Calu3 (cell line): ENCODE measurements at regions not wholly inside any gene's neighbourhood (a gene's known extent, or its start where the extent isn't known, plus 50 kb on each side); places are given as distances from the start of the nearest gene placed in this dataset.

ENCODE experiments used
- BruUV-seq: library from RNA; stranded (reverse); fragments of 400-500 nt; replicated peaks from 2 replicates; lab custom pipeline; 2021; lab: Mats Ljungman, UMichigan
- CTCF ChIA-PET: fragments of 300-600 bp; sonication (Branson Sonifier 250); formaldehyde crosslinking; loops from one replicate; lab custom pipeline; 2022; ENCODE audit warnings: antibody characterized with exemption; lab: Charles Lee
- DNase-seq: peaks from one replicate; pipeline ENCODE4 v3.0.0; 2022
- H3K27ac Mint-ChIP-seq: one replicate; pipeline ENCODE4 v1.8.0; 2022; ENCODE audit warnings: mixed read lengths; ENCODE audit not compliant: unreplicated experiment
- H3K27me3 Mint-ChIP-seq: one replicate; pipeline ENCODE4 v1.8.0; 2022; ENCODE audit warnings: mixed read lengths; ENCODE audit not compliant: unreplicated experiment
- H3K36me3 Mint-ChIP-seq: one replicate; pipeline ENCODE4 v1.8.0; 2022; ENCODE audit warnings: mild to moderate bottlenecking, moderate library complexity, mixed read lengths; ENCODE audit not compliant: insufficient read depth, unreplicated experiment
- H3K4me1 Mint-ChIP-seq: one replicate; pipeline ENCODE4 v1.8.0; 2022; ENCODE audit warnings: mild to moderate bottlenecking, low read depth, mixed read lengths; ENCODE audit not compliant: unreplicated experiment
- H3K4me3 Mint-ChIP-seq: one replicate; pipeline ENCODE4 v1.8.0; 2022; ENCODE audit warnings: mild to moderate bottlenecking, low read depth, moderate library complexity, mixed read lengths; ENCODE audit not compliant: unreplicated experiment
- H3K9me3 Mint-ChIP-seq: one replicate; pipeline ENCODE4 v1.8.0; 2022; ENCODE audit warnings: low read depth, mixed read lengths; ENCODE audit not compliant: unreplicated experiment
- CTCF ChIP-seq: fragments of 200-600 bp; IDR thresholded peaks from one replicate; pipeline ENCODE4 v1.8.0; 2022; ENCODE audit warnings: antibody characterized with exemption; ENCODE audit not compliant: unreplicated experiment
- intact Hi-C: fragments of 100-400 bp; cut with micrococcal nuclease; formaldehyde crosslinking; loops from one replicate; pipeline ENCODE4 v1.10.0; 2022; ENCODE audit not compliant: unreplicated experiment

DNA sequence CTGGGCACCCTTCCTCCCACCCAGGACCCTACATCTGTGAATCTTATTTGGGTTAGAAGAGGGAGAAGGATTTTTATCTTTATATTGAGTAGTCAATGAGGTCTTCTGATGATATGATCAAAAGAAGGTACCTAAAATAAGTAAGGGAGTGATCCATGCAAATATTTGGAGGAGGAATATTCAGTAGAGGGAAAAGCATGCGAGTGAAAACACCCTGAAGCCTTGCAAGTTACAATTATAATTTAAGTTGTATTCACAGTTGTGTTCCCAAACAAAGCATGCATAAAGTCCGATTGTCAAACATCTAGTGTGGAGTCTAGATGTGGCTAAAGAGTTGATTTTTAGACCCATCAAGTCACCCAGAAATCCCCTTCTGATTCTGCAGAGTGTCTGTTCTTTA is 530.2 kb upstream of the ZEB2 start:
- H3K4me1 Mint-ChIP-seq, result no peaks in the 10 kb centered on the region
- no peak overlapping the region for H3K27ac Mint-ChIP-seq
- no peak for DNase-seq
- BruUV-seq, result no TSS peak
- CTCF ChIA-PET, result no interaction called here
- no peak for TF ChIP-seq CTCF
- H3K27me3 Mint-ChIP-seq, result no peaks in the 10 kb centered on the region
- intact Hi-C loops, result no loop called here
- H3K4me3 Mint-ChIP-seq, result no peak overlapping the region
- no peaks in the 10 kb centered on the region for H3K36me3 Mint-ChIP-seq
- H3K9me3 Mint-ChIP-seq, result no peaks in the 10 kb centered on the region

DNA sequence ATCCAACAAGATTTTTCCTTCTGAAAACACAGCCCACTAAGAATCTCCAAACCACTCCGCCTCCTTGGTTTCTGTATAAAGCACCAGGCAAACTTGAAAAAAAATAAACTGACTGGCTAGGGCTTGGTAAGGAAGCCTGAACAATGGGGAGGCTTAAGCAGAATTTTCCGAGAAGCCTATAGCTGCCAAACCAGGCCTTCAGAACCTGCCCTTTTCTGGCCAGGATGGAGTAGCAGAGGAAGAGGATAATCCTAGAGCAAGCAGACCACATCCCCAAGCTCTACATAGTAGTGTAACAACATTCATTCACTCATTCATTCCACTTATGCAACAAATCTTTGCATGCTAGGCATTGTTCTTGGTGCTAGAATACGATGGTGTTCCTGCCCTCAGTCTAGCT is 529.6 kb upstream of the ZEB2 start:
- Mint-ChIP-seq H3K27me3 (no peaks in the 10 kb centered on the region), H3K4me1 (no peaks in the 10 kb centered on the region), H3K9me3 (no peaks in the 10 kb centered on the region), H3K4me3 (no peak overlapping the region), H3K27ac (no peak overlapping the region), H3K36me3 (no peaks in the 10 kb centered on the region)
- TF ChIP-seq CTCF, result no peak
- CTCF ChIA-PET, result interaction anchor here (0.7 kb wide), 1 partner anchor 477 kb away, joined by 3 read pairs; no protein-coding TSS in a partner anchor
- intact Hi-C loops, result no loop called here
- DNase-seq, result no peak
- no TSS peak for BruUV-seq

GRCh38 chr2:145047554-145047953 is 527.6 kb upstream of the ZEB2 start:
- no peak for DNase-seq
- Mint-ChIP-seq H3K36me3 (no peaks in the 10 kb centered on the region), H3K9me3 (no peaks in the 10 kb centered on the region), H3K4me3 (no peak overlapping the region), H3K4me1 (no peaks in the 10 kb centered on the region), H3K27me3 (no peaks in the 10 kb centered on the region), H3K27ac (no peak overlapping the region)
- BruUV-seq, result no TSS peak
- CTCF ChIA-PET, result no interaction called here
- no peak for TF ChIP-seq CTCF
- intact Hi-C loops, result no loop called here

GRCh38 chr2:145044491-145044890 is 524.6 kb upstream of the ZEB2 start:
- Mint-ChIP-seq H3K4me1 (no peaks in the 10 kb centered on the region), H3K27ac (no peak overlapping the region), H3K9me3 (peaks cover 3% of the 10 kb centered on the region), H3K27me3 (no peaks in the 10 kb centered on the region), H3K36me3 (no peaks in the 10 kb centered on the region), H3K4me3 (no peak overlapping the region)
- intact Hi-C loops, result no loop called here
- no peak for TF ChIP-seq CTCF
- BruUV-seq, result no TSS peak
- DNase-seq, result no peak
- CTCF ChIA-PET, result no interaction called here

DNA sequence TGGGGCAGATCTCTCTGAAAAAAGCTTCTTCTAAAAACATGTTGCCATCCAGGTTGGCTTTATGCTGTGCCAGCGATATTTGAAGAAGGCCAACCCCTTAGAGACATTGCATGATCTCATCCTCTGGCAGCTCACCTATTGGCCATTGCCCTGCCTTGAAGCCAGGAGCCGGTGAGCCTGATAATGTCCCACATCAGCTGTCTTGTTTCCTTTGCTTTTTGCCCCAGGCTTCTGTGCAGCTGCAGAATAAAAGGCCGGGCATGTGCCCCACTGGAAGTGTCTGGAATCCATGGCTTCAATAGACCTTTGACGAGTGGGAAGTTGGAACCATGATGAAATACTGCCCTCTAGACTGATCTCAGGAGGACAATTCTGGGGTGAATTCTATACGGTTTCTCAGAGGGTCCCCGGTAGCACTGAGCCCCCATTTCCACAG is 523.5 kb upstream of the ZEB2 start:
- no peaks in the 10 kb centered on the region for H3K36me3 Mint-ChIP-seq

More for the DNA sequence above, 523.5 kb upstream of the ZEB2 start:
- Mint-ChIP-seq H3K27me3 (no peaks in the 10 kb centered on the region), H3K4me3 (no peak overlapping the region), H3K9me3 (peaks cover 3% of the 10 kb centered on the region), H3K4me1 (no peaks in the 10 kb centered on the region), H3K27ac (no peak overlapping the region)
- no TSS peak for BruUV-seq
- intact Hi-C loops, result no loop called here
- CTCF ChIA-PET, result no interaction called here
- TF ChIP-seq CTCF, result no peak
- no peak for DNase-seq
